Heart right ventricle (tissue), 16 donors: ENCODE measurements at regions not wholly inside any gene's neighbourhood (a gene's known extent, or its start where the extent isn't known, plus 50 kb on each side); places are given as distances from the start of the nearest gene placed in this dataset.

ENCODE experiments used
- ATAC-seq, 8 donors: fragments of 200-7000 bp; cut with Tn5 transposase; one replicate each; pipeline ENCODE4 v1.9.1; 2020; ENCODE audit warnings: mild to moderate bottlenecking in 8 of 8, moderate library complexity in 8 of 8, moderate number of reproducible peaks in 1 of 8
- DNase-seq, 2 donors: peaks; one replicate each; pipeline ENCODE4 v3.0.0-alpha.2; 2020
- H3K27ac ChIP-seq, 10 donors: fragments of 200-600 bp; sonication (generic) in 2 of 10; one replicate each; pipeline versions ENCODE4 v1.5.0 to v1.8.0; 2020 to 2022; ENCODE audit warnings: mild to moderate bottlenecking in 3 of 10
- H3K27me3 ChIP-seq, 7 donors: fragments of 200-600 bp; one replicate each; pipeline ENCODE4 v1.8.0; 2021 to 2022; ENCODE audit warnings: mild to moderate bottlenecking in 2 of 7
- H3K36me3 ChIP-seq, 9 donors: fragments of 200-600 bp; sonication (generic) in 1 of 9; one replicate each; pipeline versions ENCODE4 v1.5.0 to v1.8.0; 2020 to 2022; ENCODE audit warnings: mild to moderate bottlenecking in 2 of 9
- H3K4me1 ChIP-seq, 9 donors: fragments of 200-600 bp; sonication (generic) in 1 of 9; one replicate each; pipeline versions ENCODE4 v1.5.0 to v1.8.0; 2020 to 2022; ENCODE audit warnings: mild to moderate bottlenecking in 4 of 9
- H3K4me3 ChIP-seq, 10 donors: fragments of 200-600 bp; sonication (generic) in 2 of 10; one replicate each; pipeline versions ENCODE4 v1.5.0 to v1.8.0; 2020 to 2022; ENCODE audit warnings: mild to moderate bottlenecking in 7 of 10, moderate library complexity in 2 of 10
- H3K9me3 ChIP-seq, 11 donors: fragments of 200-600 bp in 10 of 11; sonication (generic) in 2 of 11; one replicate each; pipeline versions ENCODE4 v1.5.0 to v1.8.0; 2013 to 2022; ENCODE audit warnings: mild to moderate bottlenecking in 2 of 11, control low read depth in 1 of 11, moderate library complexity in 1 of 11
- WGBS, 2 donors: extraction: QIAGEN DNeasy Blood & Tissue Kit; methylation state at CpG; one replicate each; pipeline ENCODE4 v1.1.7; 2013; ENCODE audit warnings: inconsistent platforms in 1 of 2; 5-methylcytosine and 5-hydroxymethylcytosine counted together
- intact Hi-C, 10 donors: fragments of 100-400 bp; cut with DNase I; formaldehyde crosslinking; loops; one replicate each; pipeline versions ENCODE4 v1.11.1 to v1.14.2; 2022
- TF ChIP-seq, protein P1 (sequence below), 9 donors: fragments of 200-600 bp; sonication (generic) in 2 of 9; IDR thresholded peaks; one replicate each; pipeline versions ENCODE4 v1.5.0 to v1.8.0; 2021 to 2022; ENCODE audit warnings: antibody characterized with exemption in 9 of 9, mild to moderate bottlenecking in 5 of 9, moderate library complexity in 1 of 9
- donor health status: Arrhythmogenic right ventricular cardiomyopathy.
- donor health status: ischemic (EF 13 %, LVEDD 7.1; RV severe dilation, severe dysfunction).
- donor health status: healthy with polysubstance abuse.
- donor health status: DM: no; HTN: yes; CAD: no.
- donor health status: DM: no; HTN: no; CAD: no.
- donor health status: ischemic (EF 25% LVEDD 6.9; RV normal size, moderate dysfunction).
- donor health status: ischemic (EF 25% LVEDD 5.7; RV mildly dilated, moderate dysfunction).
- donor health status: healthy.
- donor health status: DM: yes; HTN: yes; CAD: no.
- donor health status: Ischemic cardiomyopathy.
- donor health status: ischemic (EF 35%, LVEDD 5.7; RV mildly dilated, moderate dysfunction).
- donor health status: nonischemic (EF 11% LVEDD 7.7; RV severe dilation, severe dysfunction).
- donor health status: DM: yes; HTN: yes; CAD: no.
- donor health status: PGD.
- donor health status: ischemic (EF 29% LVEDD 5.4; RV normal size, mild dysfunction).
- donor health status: nonischemic (EF 23%, LVEDD 6.1; RV moderate dilation, normal function).

DNA sequence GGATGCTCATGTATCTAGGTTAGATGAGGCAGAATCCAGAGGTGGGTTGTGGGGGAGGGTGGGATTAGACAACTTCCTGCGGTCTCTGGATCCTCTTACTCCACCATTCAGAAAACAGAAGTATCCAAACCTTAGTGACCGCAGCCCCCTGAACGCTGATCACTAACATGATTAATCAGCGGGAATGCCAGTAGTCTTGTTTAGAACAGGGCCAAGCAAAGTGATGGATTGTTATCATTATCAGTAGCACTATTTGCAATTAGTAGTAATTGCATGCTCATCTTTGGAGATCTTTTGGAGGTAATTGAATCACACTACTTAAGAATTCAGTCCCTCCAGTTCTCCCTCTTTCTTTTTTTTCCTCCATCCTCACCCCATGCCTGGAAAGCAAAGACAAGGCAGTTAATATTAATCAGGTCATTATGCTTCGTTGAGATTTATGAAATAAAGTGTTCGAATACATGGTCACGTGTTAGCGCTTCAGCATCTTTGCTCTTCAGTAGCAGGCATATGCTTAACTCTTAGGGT, 182.8 kb upstream of the NTF3 start:
- DNase-seq, result no peak
- ATAC-seq, result no peak
- H3K36me3 ChIP-seq, result no peaks in the 10 kb centered on the region
- WGBS, 2 donors, result 72 to 80% methylated on average over 8 of the region's 8 CpGs
- H3K27ac ChIP-seq, result no peak overlapping the region
- TF ChIP-seq, protein P1, sequence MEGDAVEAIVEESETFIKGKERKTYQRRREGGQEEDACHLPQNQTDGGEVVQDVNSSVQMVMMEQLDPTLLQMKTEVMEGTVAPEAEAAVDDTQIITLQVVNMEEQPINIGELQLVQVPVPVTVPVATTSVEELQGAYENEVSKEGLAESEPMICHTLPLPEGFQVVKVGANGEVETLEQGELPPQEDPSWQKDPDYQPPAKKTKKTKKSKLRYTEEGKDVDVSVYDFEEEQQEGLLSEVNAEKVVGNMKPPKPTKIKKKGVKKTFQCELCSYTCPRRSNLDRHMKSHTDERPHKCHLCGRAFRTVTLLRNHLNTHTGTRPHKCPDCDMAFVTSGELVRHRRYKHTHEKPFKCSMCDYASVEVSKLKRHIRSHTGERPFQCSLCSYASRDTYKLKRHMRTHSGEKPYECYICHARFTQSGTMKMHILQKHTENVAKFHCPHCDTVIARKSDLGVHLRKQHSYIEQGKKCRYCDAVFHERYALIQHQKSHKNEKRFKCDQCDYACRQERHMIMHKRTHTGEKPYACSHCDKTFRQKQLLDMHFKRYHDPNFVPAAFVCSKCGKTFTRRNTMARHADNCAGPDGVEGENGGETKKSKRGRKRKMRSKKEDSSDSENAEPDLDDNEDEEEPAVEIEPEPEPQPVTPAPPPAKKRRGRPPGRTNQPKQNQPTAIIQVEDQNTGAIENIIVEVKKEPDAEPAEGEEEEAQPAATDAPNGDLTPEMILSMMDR (IDR thresholded peaks at IDR 0.05), result no peak
- peaks cover 0 to 16% (median 2%) of the 10 kb centered on the region in 9 donors for H3K4me1 ChIP-seq
- no peaks in the 10 kb centered on the region for H3K27me3 ChIP-seq
- intact Hi-C loops, result no loop called here
- no peaks in the 10 kb centered on the region for H3K9me3 ChIP-seq
- H3K4me3 ChIP-seq, result no peak overlapping the region

GRCh38 chr12:5251092-5251491, 180.8 kb upstream of the NTF3 start:
- Histone ChIP-seq H3K36me3 (no peaks in the 10 kb centered on the region), H3K27me3 (no peaks in the 10 kb centered on the region), H3K4me3 (no peak overlapping the region), H3K4me1 (peaks cover 0 to 7% (median 0%) of the 10 kb centered on the region in 9 donors), H3K9me3 (no peaks in the 10 kb centered on the region), H3K27ac (no peak overlapping the region)
- DNase-seq (no peak), ATAC-seq (peak in 1 of 8 donors; percentile 24)
- 46 to 55% methylated on average over 6 of the region's 6 CpGs for WGBS, 2 donors
- TF ChIP-seq, protein P1 (IDR thresholded peaks at IDR 0.05), result no peak
- intact Hi-C loops, result no loop called here

GRCh38 chr12:5251786-5252185, 180.1 kb upstream of the NTF3 start:
- Histone ChIP-seq H3K36me3 (no peaks in the 10 kb centered on the region), H3K9me3 (no peaks in the 10 kb centered on the region), H3K4me1 (peaks cover 0 to 7% (median 0%) of the 10 kb centered on the region in 9 donors), H3K27me3 (peaks cover 0 to 2% (median 0%) of the 10 kb centered on the region in 7 donors), H3K27ac (no peak overlapping the region), H3K4me3 (no peak overlapping the region)
- WGBS, 2 donors, result 74 to 85% methylated on average over 6 of the region's 6 CpGs
- no peak for DNase-seq
- intact Hi-C loops, result no loop called here
- no peak for ATAC-seq
- TF ChIP-seq, protein P1 (IDR thresholded peaks at IDR 0.05), result no peak

DNA sequence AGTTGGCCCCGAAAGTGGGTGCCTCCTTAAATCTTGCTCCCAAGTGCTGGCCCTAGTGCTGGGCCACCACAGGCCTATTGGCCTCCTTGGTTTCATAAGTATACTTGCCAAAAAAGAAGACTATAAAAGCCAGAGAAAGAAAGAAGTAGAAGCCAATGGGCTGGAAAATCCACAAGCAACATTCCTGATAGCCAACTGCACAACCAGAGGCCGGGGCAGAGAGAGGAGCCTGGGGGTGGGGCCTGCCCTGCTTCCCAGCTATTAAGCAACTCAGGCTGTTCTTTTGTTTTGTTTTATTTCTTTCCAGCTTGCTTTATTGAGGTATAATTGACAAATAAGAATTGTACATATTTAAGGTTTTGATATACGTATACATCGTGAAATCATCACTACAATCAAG, 177.2 kb upstream of the NTF3 start:
- ATAC-seq (no peak), DNase-seq (no peak)
- WGBS, 2 donors, result 84 to 91% methylated on average over 4 of the region's 4 CpGs
- no peak overlapping the region for H3K4me3 ChIP-seq
- H3K27me3 ChIP-seq, result peaks cover 0 to 8% (median 0%) of the 10 kb centered on the region in 7 donors
- H3K4me1 ChIP-seq, result peaks cover 0 to 7% (median 0%) of the 10 kb centered on the region in 9 donors
- H3K9me3 ChIP-seq, result no peaks in the 10 kb centered on the region
- intact Hi-C loops, result no loop called here
- H3K27ac ChIP-seq, result no peak overlapping the region
- TF ChIP-seq, protein P1 (IDR thresholded peaks at IDR 0.05), result no peak
- no peaks in the 10 kb centered on the region for H3K36me3 ChIP-seq
